ENCODE measurements at regions not wholly inside any gene's neighbourhood (a gene's known extent, or its start where the extent isn't known, plus 50 kb on each side); places are given as distances from the start of the nearest gene placed in this dataset.

DNA sequence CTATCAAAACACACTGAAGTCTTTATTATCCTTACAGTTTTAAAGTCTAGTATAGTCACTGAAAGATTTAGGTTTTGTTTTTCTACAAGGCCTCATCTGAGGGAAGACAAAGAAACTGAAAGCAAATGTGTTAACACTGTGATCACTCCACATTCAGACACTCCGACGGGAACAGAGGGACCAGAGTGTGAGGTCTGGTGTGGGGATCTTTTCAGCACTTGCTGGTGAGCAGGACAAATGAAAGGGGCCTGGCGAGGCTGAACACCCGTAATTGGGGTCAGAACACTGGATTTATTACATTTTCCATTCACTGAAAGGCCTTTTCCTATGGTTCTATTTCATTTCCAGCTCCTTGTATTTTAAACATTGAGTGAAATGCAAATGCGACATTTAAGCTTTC lies 910.5 kb downstream of the CDH11 start:
- Mint-ChIP-seq H3K27ac (peak overlapping the region; percentile 6 to 58 (median 24)), H3K4me1 (peaks cover 12% of the 10 kb centered on the region), H3K36me3 (ENCODE audit: low read depth) (no peaks in the 10 kb centered on the region), H3K27me3 (ENCODE audit: low read depth) (no peaks in the 10 kb centered on the region), H3K9me3 (no peaks in the 10 kb centered on the region), H3K4me3 (no peak overlapping the region)
- TF ChIP-seq, protein P1, sequence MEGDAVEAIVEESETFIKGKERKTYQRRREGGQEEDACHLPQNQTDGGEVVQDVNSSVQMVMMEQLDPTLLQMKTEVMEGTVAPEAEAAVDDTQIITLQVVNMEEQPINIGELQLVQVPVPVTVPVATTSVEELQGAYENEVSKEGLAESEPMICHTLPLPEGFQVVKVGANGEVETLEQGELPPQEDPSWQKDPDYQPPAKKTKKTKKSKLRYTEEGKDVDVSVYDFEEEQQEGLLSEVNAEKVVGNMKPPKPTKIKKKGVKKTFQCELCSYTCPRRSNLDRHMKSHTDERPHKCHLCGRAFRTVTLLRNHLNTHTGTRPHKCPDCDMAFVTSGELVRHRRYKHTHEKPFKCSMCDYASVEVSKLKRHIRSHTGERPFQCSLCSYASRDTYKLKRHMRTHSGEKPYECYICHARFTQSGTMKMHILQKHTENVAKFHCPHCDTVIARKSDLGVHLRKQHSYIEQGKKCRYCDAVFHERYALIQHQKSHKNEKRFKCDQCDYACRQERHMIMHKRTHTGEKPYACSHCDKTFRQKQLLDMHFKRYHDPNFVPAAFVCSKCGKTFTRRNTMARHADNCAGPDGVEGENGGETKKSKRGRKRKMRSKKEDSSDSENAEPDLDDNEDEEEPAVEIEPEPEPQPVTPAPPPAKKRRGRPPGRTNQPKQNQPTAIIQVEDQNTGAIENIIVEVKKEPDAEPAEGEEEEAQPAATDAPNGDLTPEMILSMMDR (IDR thresholded peaks at IDR 0.05; ENCODE audit: unreplicated experiment in 3 of 3), result no peak

DNA sequence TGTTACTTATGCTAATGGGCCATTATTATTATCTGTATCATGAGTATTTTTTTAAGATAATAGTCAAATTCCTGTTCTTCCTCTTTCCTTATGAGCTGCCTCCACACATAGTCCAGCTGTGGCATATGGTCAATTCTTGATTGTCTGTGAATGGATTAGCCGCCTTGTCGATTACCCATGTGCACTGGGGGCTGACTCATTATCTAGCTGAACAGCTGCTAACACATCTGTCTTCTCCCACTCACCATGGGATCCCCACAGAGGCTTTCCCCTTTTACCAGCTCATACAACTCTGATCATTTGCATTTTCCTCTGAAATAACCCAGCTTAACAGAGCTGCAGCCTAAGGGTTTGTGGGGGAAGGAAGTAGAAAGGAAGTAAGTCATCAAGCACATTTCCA lies 915.0 kb downstream of the CDH11 start:
- Mint-ChIP-seq H3K27ac (peak overlapping the region in 2 of 3 experiments; percentile 19 to 42), H3K4me1 (peaks cover 12% of the 10 kb centered on the region), H3K27me3 (ENCODE audit: low read depth) (no peaks in the 10 kb centered on the region), H3K36me3 (ENCODE audit: low read depth) (no peaks in the 10 kb centered on the region), H3K4me3 (no peak overlapping the region), H3K9me3 (no peaks in the 10 kb centered on the region)
- TF ChIP-seq, protein P1 (IDR thresholded peaks at IDR 0.05; ENCODE audit: unreplicated experiment in 3 of 3), result no peak

DNA sequence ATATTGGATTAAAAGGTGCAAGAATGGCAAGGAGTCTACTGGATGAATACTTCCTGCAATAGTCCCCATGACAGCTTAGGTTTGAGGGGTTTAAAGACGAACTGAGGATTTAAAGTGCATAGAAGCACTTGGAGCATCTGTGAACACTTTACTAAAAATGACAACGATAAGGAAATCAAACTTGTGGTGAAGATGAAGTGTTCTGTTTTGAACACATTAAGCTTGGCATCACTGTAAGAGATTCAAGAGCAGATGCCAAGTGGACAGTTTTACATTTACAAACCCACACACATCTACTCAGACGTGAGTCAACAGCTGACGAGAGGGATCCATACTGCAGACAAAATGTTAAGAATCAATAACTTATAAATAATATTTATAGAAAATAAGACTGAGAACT lies 918.7 kb downstream of the CDH11 start:
- H3K4me3 Mint-ChIP-seq, result no peak overlapping the region
- H3K4me1 Mint-ChIP-seq, result peaks cover 7% of the 10 kb centered on the region
- no peaks in the 10 kb centered on the region for H3K36me3 Mint-ChIP-seq (ENCODE audit: low read depth)
- no peak overlapping the region for H3K27ac Mint-ChIP-seq
- H3K27me3 Mint-ChIP-seq (ENCODE audit: low read depth), result no peaks in the 10 kb centered on the region
- H3K9me3 Mint-ChIP-seq, result no peaks in the 10 kb centered on the region
- TF ChIP-seq, protein P1 (IDR thresholded peaks at IDR 0.05; ENCODE audit: unreplicated experiment in 3 of 3), result no peak

DNA sequence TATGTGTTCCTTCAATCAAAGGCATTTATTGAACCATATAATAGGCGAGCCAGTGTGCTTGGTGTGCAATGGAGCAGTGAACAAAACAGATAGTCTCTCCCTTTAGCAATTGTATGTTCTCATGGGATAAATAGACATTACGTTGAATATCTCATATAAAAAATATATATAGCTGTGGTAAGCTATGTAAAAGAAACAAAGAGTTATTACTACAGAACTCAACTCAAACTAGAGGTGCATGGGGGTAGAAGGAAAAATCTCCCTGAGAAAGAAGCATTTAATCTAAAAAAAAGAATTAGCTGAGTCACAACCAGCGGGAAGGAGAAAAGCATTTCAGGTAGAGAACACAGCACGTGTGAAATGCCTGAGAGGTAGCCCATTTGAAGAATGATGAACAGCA lies 919.3 kb downstream of the CDH11 start:
- TF ChIP-seq, protein P1 (IDR thresholded peaks at IDR 0.05; ENCODE audit: unreplicated experiment in 3 of 3), result no peak
- no peak overlapping the region for H3K4me3 Mint-ChIP-seq
- no peaks in the 10 kb centered on the region for H3K9me3 Mint-ChIP-seq
- H3K27me3 Mint-ChIP-seq (ENCODE audit: low read depth), result no peaks in the 10 kb centered on the region
- no peak overlapping the region for H3K27ac Mint-ChIP-seq
- H3K4me1 Mint-ChIP-seq, result peaks cover 7% of the 10 kb centered on the region
- H3K36me3 Mint-ChIP-seq (ENCODE audit: low read depth), result no peaks in the 10 kb centered on the region

DNA sequence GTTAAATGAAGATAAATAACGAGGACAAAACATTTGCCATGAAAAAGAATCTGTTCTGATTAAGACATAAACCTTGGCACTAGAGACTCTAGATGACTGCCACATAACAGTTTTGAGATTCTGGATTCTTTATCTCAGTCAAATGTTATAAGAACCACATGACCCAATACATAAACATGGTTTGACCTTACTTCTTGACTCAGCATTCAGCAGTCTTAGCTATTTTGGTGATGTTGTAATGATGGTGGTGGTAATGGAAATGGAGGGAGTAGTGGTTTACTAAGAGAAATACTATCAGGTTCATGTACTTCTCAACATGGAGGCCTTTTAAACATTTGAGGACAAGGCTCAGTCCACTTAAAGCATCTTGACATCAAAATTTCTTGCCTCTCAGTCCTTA lies 925.4 kb downstream of the CDH11 start:
- H3K4me3 Mint-ChIP-seq, result no peak overlapping the region
- TF ChIP-seq, protein P1 (IDR thresholded peaks at IDR 0.05; ENCODE audit: unreplicated experiment in 3 of 3), result no peak
- no peaks in the 10 kb centered on the region for H3K4me1 Mint-ChIP-seq

DNA sequence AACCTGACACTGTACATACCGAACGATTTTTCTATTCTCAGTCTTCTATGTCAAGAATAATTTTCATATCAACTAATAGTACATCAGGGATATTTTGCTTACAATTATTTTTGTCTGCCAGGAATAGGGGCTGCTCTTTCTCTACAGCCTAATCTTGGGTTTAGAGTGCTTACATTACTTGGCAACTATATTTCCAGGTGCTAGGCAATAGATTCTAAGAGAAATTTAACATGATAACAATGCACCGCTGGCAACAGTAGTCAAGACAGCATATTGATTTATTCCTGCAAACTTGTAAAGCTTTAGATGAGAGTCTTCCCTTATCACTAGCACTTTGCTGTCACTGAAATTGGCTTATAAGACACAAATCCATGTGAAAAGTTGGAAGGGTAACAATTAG lies 935.9 kb downstream of the CDH11 start:
- Mint-ChIP-seq H3K4me1 (peaks cover 20% of the 10 kb centered on the region), H3K9me3 (no peaks in the 10 kb centered on the region), H3K27me3 (ENCODE audit: low read depth) (no peaks in the 10 kb centered on the region), H3K36me3 (ENCODE audit: low read depth) (no peaks in the 10 kb centered on the region), H3K4me3 (no peak overlapping the region), H3K27ac (peak overlapping the region in 1 of 3 experiments; percentile 16)
- TF ChIP-seq, protein P1 (IDR thresholded peaks at IDR 0.05; ENCODE audit: unreplicated experiment in 3 of 3), result no peak

More for the DNA sequence above, 925.4 kb downstream of the CDH11 start:
- Mint-ChIP-seq H3K36me3 (ENCODE audit: low read depth) (no peaks in the 10 kb centered on the region), H3K9me3 (no peaks in the 10 kb centered on the region), H3K27ac (no peak overlapping the region), H3K27me3 (ENCODE audit: low read depth) (no peaks in the 10 kb centered on the region)

Measured in nephron (organoid).